ENCODE measurements at regions not wholly inside any gene's neighbourhood (a gene's known extent, or its start where the extent isn't known, plus 50 kb on each side); places are given as distances from the start of the nearest gene placed in this dataset.

DNA sequence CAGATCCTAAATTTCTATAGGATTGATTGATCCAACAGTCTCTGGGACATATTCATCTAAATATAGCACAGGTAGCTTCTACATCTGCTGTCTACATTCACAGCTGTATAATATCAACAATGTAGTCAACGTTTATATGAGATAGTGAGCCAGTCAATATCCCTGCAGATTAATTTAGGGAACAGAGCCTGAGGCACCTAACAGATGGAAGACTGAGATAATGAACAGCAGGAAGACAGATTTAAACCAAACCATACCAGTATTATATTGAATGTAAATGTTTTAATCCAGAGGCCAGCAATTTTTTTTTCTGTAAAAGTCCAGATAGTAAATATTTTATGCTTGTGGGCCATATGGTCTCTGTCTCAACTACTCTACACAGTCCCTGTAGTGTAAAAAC is 2072.4 kb downstream of the MRPL39 start:
- TF ChIP-seq EP300 (IDR thresholded peaks at IDR 0.05; ENCODE audit: borderline replicate concordance) = no peak
- no peak for TF ChIP-seq TAF1 (IDR thresholded peaks at IDR 0.05; ENCODE audit: low read depth)
